Nephron (organoid): ENCODE measurements at regions not wholly inside any gene's neighbourhood (a gene's known extent, or its start where the extent isn't known, plus 50 kb on each side); places are given as distances from the start of the nearest gene placed in this dataset.

Experiments used
- H3K27ac Mint-ChIP-seq, 3 experiments: 2 replicates each; pipeline ENCODE4 v1.8.0; 2020; ENCODE audit warnings: mixed read lengths in 3 of 3, mild to moderate bottlenecking in 2 of 3, moderate library complexity in 1 of 3
- H3K27me3 Mint-ChIP-seq: 2 replicates; pipeline ENCODE4 v1.8.0; 2021; ENCODE audit warnings: low read depth, mild to moderate bottlenecking, moderate library complexity, mixed read lengths
- H3K36me3 Mint-ChIP-seq: 2 replicates; pipeline ENCODE4 v1.8.0; 2020; ENCODE audit warnings: low read depth, mixed read lengths
- H3K4me1 Mint-ChIP-seq: 2 replicates; pipeline ENCODE4 v1.8.0; 2020; ENCODE audit warnings: mixed read lengths
- H3K4me3 Mint-ChIP-seq, 3 experiments: 2 replicates each; pipeline ENCODE4 v1.8.0; 2020; ENCODE audit warnings: mild to moderate bottlenecking in 3 of 3, mixed read lengths in 3 of 3, moderate library complexity in 2 of 3
- H3K9me3 Mint-ChIP-seq: 2 replicates; pipeline ENCODE4 v1.8.0; 2020; ENCODE audit warnings: mixed read lengths
- TF ChIP-seq, protein P1 (sequence below), 3 experiments: fragments of 200-600 bp; sonication (generic); IDR thresholded peaks; one replicate each; pipeline ENCODE4 v1.5.0; 2021; ENCODE audit warnings: antibody characterized with exemption in 3 of 3; ENCODE audit not compliant: unreplicated experiment in 3 of 3

DNA sequence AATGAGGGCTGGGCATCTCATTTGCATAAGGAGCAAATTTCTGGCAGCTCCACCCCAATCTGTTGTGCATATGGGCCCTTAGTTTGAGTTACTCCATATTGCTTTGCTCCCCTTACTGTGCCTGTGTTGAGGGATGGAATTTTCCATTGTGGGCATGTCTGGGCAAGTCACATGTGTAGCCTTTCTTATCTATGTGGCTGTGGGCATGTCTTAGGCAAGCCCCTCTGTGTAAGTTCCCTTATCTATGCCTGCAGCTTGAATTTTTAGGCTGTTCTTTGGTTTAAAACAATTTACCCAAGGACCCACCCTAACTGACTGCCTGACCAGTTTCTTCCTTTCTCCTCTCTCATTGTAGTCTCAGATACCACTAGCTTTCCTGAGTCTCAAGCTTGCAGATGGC is 405.7 kb upstream of the NCAM2 start:
- H3K27ac Mint-ChIP-seq = no peak overlapping the region
- no peaks in the 10 kb centered on the region for H3K4me1 Mint-ChIP-seq
- no peaks in the 10 kb centered on the region for H3K36me3 Mint-ChIP-seq
- no peak overlapping the region for H3K4me3 Mint-ChIP-seq
- TF ChIP-seq, protein P1, sequence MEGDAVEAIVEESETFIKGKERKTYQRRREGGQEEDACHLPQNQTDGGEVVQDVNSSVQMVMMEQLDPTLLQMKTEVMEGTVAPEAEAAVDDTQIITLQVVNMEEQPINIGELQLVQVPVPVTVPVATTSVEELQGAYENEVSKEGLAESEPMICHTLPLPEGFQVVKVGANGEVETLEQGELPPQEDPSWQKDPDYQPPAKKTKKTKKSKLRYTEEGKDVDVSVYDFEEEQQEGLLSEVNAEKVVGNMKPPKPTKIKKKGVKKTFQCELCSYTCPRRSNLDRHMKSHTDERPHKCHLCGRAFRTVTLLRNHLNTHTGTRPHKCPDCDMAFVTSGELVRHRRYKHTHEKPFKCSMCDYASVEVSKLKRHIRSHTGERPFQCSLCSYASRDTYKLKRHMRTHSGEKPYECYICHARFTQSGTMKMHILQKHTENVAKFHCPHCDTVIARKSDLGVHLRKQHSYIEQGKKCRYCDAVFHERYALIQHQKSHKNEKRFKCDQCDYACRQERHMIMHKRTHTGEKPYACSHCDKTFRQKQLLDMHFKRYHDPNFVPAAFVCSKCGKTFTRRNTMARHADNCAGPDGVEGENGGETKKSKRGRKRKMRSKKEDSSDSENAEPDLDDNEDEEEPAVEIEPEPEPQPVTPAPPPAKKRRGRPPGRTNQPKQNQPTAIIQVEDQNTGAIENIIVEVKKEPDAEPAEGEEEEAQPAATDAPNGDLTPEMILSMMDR (IDR thresholded peaks at IDR 0.05; ENCODE audit: unreplicated experiment in 3 of 3) = no peak
- peaks cover 2% of the 10 kb centered on the region for H3K9me3 Mint-ChIP-seq
- H3K27me3 Mint-ChIP-seq = no peaks in the 10 kb centered on the region

DNA sequence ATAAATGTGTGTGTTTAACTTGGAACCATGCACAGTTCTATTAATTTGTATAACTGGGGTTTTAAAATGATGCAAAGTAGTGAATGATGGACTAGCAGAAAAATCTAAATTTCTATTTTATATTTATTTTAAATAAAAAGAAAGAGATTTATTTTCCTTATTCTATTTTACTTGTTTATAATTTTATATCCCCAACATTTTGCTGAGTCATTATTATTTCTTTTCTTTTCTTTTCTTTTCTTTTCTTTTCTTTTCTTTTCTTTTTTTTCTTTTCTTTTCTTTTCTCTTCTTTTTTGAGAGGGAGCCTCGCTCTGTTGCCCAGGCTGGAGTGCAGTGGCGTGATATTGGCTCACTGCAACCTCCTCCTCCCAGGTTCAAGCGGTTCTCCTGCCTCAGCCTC is 395.0 kb upstream of the NCAM2 start:
- TF ChIP-seq, protein P1 (IDR thresholded peaks at IDR 0.05; ENCODE audit: unreplicated experiment in 3 of 3) = no peak
- H3K4me3 Mint-ChIP-seq = no peak overlapping the region
- H3K4me1 Mint-ChIP-seq = no peaks in the 10 kb centered on the region
- H3K36me3 Mint-ChIP-seq = no peaks in the 10 kb centered on the region
- H3K27ac Mint-ChIP-seq = no peak overlapping the region
- peaks cover 8% of the 10 kb centered on the region for H3K9me3 Mint-ChIP-seq
- H3K27me3 Mint-ChIP-seq = no peaks in the 10 kb centered on the region

DNA sequence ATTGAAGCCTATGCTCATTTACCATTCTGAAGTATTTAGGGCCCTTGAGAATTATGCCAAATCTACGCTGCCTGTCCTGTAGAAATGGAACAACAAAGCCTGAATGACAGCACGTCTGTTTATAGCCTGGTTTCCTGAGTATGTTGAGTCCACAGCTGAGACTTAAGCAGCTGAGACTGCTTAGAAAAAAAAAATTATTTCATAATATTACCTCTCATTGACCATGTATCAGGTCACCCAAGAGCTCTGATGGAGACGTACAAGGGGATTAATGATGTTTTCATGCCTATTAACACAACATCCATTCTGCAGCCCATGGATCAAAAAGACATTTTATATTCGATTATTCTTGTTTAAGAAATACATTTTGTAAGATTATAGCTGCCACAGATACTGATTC is 387.2 kb upstream of the NCAM2 start:
- H3K4me3 Mint-ChIP-seq = no peak overlapping the region
- no peaks in the 10 kb centered on the region for H3K27me3 Mint-ChIP-seq
- TF ChIP-seq, protein P1 (IDR thresholded peaks at IDR 0.05; ENCODE audit: unreplicated experiment in 3 of 3) = no peak
- no peak overlapping the region for H3K27ac Mint-ChIP-seq
- H3K36me3 Mint-ChIP-seq = no peaks in the 10 kb centered on the region
- H3K9me3 Mint-ChIP-seq = peaks cover 8% of the 10 kb centered on the region
- no peaks in the 10 kb centered on the region for H3K4me1 Mint-ChIP-seq

GRCh38 chr21:20613654-20614053 is 384.6 kb upstream of the NCAM2 start:
- TF ChIP-seq, protein P1 (IDR thresholded peaks at IDR 0.05; ENCODE audit: unreplicated experiment in 3 of 3) = no peak
- Mint-ChIP-seq H3K9me3 (no peaks in the 10 kb centered on the region), H3K36me3 (no peaks in the 10 kb centered on the region), H3K27me3 (no peaks in the 10 kb centered on the region), H3K27ac (no peak overlapping the region), H3K4me3 (no peak overlapping the region), H3K4me1 (no peaks in the 10 kb centered on the region)

DNA sequence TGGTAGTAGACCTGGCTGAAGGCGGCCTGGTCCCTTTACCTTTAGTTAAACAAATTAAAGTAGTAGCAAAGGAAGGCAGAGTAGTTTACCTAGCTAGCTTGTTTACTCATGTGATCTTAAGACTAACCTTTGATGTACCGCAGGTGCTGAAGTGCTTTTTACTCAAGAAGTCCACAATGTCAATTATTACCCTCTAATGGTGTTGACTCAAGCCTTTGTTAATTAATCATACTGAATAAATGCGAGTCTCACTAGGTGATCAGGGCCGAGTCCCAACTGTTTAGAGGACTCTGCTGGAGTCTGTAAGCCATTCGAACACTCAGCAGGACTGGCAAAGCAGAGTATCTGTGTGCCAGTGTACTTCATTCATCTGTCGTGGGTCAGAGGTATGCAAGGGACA is 381.1 kb upstream of the NCAM2 start:
- TF ChIP-seq, protein P1 (IDR thresholded peaks at IDR 0.05; ENCODE audit: unreplicated experiment in 3 of 3) = no peak
- no peak overlapping the region for H3K4me3 Mint-ChIP-seq
- H3K9me3 Mint-ChIP-seq = no peaks in the 10 kb centered on the region
- no peaks in the 10 kb centered on the region for H3K4me1 Mint-ChIP-seq
- H3K27me3 Mint-ChIP-seq = no peaks in the 10 kb centered on the region
- H3K27ac Mint-ChIP-seq = no peak overlapping the region
- no peaks in the 10 kb centered on the region for H3K36me3 Mint-ChIP-seq

DNA sequence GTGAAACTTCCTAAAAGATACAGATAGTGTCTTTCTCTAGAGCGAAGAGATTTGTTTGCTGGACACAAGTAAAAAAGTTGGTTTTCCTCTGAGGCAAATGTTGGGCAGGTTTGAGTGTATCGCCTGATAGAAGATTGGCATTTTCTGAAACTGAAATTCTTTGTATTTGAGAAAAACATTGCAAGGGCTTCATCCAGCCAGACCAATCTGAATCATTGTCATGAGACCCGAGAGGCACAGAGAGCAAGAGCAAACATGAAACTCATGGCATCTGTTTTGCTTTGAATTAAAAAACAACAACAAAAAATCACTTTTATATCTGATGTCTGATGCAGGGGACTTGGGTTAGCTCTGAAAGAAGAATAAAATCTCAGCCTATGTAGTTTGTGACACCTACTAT is 379.3 kb upstream of the NCAM2 start:
- H3K27me3 Mint-ChIP-seq = no peaks in the 10 kb centered on the region
- H3K27ac Mint-ChIP-seq = no peak overlapping the region
- no peak overlapping the region for H3K4me3 Mint-ChIP-seq
- no peaks in the 10 kb centered on the region for H3K4me1 Mint-ChIP-seq
- TF ChIP-seq, protein P1 (IDR thresholded peaks at IDR 0.05; ENCODE audit: unreplicated experiment in 3 of 3) = no peak
- no peaks in the 10 kb centered on the region for H3K36me3 Mint-ChIP-seq
- no peaks in the 10 kb centered on the region for H3K9me3 Mint-ChIP-seq
